ENCODE measurements at regions not wholly inside any gene's neighbourhood (a gene's known extent, or its start where the extent isn't known, plus 50 kb on each side); places are given as distances from the start of the nearest gene placed in this dataset.

DNA sequence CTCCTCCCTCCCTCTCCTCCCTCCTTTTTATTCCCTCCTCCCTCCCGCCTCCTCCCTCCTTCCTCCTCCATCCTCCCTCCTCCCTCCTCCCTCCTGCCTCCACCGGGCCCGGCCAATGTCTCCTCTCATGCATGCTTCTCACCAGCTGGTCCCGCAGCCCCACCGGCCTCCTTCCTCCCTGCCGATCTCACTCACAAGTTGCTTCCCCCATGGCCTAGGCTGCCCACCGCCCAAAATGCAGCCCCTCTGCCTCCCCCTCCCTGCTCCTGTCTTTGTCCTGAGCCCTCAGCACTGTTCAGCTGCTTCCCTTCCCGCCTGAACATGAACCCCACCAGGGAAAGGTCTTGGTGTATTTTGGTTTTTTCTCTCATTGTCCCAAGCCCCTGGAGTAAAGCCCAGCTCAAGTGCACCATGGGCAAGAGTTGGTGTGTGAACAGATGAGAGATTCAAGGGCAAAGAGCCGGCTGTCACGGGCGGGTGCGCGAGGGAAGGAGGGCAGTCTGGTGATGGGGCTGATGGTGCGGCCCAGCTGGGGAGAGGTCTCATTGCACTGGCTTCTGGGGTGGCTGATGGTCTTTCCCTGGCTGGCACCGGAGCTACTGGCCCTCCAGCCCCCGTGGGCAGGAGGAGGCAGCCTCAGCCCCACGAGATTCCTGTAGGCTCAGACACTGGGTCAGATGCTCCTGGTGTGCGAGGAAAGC lies 117.6 kb downstream of the TWIST2 start:
- TF ChIP-seq CTCF (IDR thresholded peaks at IDR 0.05; ENCODE audit: insufficient read depth, low read length, poor library complexity, severe bottlenecking): no peak
- TF ChIP-seq EZH2phosphoT487 (conservative IDR thresholded peaks at IDR 0.05; ENCODE audit: low read length): no peak

Measured in SU-DHL-6 (cell line).